ENCODE measurements at regions not wholly inside any gene's neighbourhood (a gene's known extent, or its start where the extent isn't known, plus 50 kb on each side); places are given as distances from the start of the nearest gene placed in this dataset.

GRCh38 chr2:104755026-104755878 is 98.7 kb upstream of the POU3F3 start:
- H3K9me3 Mint-ChIP-seq: peaks cover 8% of the 10 kb centered on the region
- no peak overlapping the region for H3K4me3 ChIP-seq (ENCODE audit: low read length)
- peaks cover 11% of the 10 kb centered on the region for H3K4me1 ChIP-seq (ENCODE audit: control insufficient read depth, insufficient read depth, low read length)
- H3K36me3 ChIP-seq (ENCODE audit: control insufficient read depth, insufficient read depth, low read length): no peaks in the 10 kb centered on the region
- no peaks in the 10 kb centered on the region for H3K36me3 Mint-ChIP-seq (ENCODE audit: low read depth)
- peaks cover 11% of the 10 kb centered on the region for H3K27me3 Mint-ChIP-seq (ENCODE audit: insufficient read depth)
- no peak overlapping the region for H3K27ac ChIP-seq (ENCODE audit: low read depth, low read length)
- no peak for TF ChIP-seq CTCF (conservative IDR thresholded peaks at IDR 0.05)
- H3K9ac ChIP-seq (ENCODE audit: extremely low read depth, low read length, poor library complexity, severe bottlenecking): no peak overlapping the region
- DNase-seq: no peak
- H3K9me3 ChIP-seq (ENCODE audit: control insufficient read depth, low read length): peaks cover 10% of the 10 kb centered on the region
- WGBS, 2 experiments (ENCODE audit: insufficient coverage in 1 of 2, insufficient read length in 1 of 2): 92 to 95% methylated on average over 24 to 26 of the region's 26 CpGs
- no peak overlapping the region for H3K27ac Mint-ChIP-seq
- peaks cover 19% of the 10 kb centered on the region for H3K4me1 Mint-ChIP-seq
- H3K27me3 ChIP-seq (ENCODE audit: control insufficient read depth, insufficient read depth, low read length, poor library complexity, severe bottlenecking): no peaks in the 10 kb centered on the region
- no peak overlapping the region for H3K4me3 Mint-ChIP-seq

GRCh38 chr2:104756118-104756517 is 97.8 kb upstream of the POU3F3 start:
- H3K4me1 ChIP-seq (ENCODE audit: control insufficient read depth, insufficient read depth, low read length): peaks cover 11% of the 10 kb centered on the region
- no peak for DNase-seq
- Mint-ChIP-seq H3K9me3 (peaks cover 8% of the 10 kb centered on the region), H3K27ac (no peak overlapping the region), H3K4me1 (peaks cover 19% of the 10 kb centered on the region), H3K36me3 (ENCODE audit: low read depth) (no peaks in the 10 kb centered on the region), H3K27me3 (ENCODE audit: insufficient read depth) (peaks cover 11% of the 10 kb centered on the region), H3K4me3 (no peak overlapping the region)
- no peaks in the 10 kb centered on the region for H3K27me3 ChIP-seq (ENCODE audit: control insufficient read depth, insufficient read depth, low read length, poor library complexity, severe bottlenecking)
- no peak overlapping the region for H3K4me3 ChIP-seq (ENCODE audit: low read length)
- WGBS, 2 experiments (ENCODE audit: insufficient coverage in 1 of 2, insufficient read length in 1 of 2): 94 to 97% methylated on average over 5 to 7 of the region's 7 CpGs
- no peaks in the 10 kb centered on the region for H3K36me3 ChIP-seq (ENCODE audit: control insufficient read depth, insufficient read depth, low read length)
- TF ChIP-seq CTCF (conservative IDR thresholded peaks at IDR 0.05): no peak
- no peak overlapping the region for H3K27ac ChIP-seq (ENCODE audit: low read depth, low read length)
- H3K9ac ChIP-seq (ENCODE audit: extremely low read depth, low read length, poor library complexity, severe bottlenecking): no peak overlapping the region
- peaks cover 10% of the 10 kb centered on the region for H3K9me3 ChIP-seq (ENCODE audit: control insufficient read depth, low read length)

- whole genome bisulfite sequencing, 2 experiments (ENCODE audit: insufficient coverage in 1 of 2, insufficient read length in 1 of 2): 84 to 100% methylated on average over 1 to 5 of the region's 5 CpGs
- Mint-ChIP-seq H3K36me3 (ENCODE audit: low read depth) (no peaks in the 10 kb centered on the region), H3K27me3 (ENCODE audit: insufficient read depth) (peaks cover 11% of the 10 kb centered on the region), H3K9me3 (peaks cover 8% of the 10 kb centered on the region), H3K27ac (no peak overlapping the region), H3K4me3 (no peak overlapping the region), H3K4me1 (peaks cover 19% of the 10 kb centered on the region)
- H3K9ac ChIP-seq (ENCODE audit: extremely low read depth, low read length, poor library complexity, severe bottlenecking): no peak overlapping the region
- H3K27ac ChIP-seq (ENCODE audit: low read depth, low read length): no peak overlapping the region
- no peak overlapping the region for H3K4me3 ChIP-seq (ENCODE audit: low read length)
- H3K9me3 ChIP-seq (ENCODE audit: control insufficient read depth, low read length): peaks cover 10% of the 10 kb centered on the region
- peaks cover 11% of the 10 kb centered on the region for H3K4me1 ChIP-seq (ENCODE audit: control insufficient read depth, insufficient read depth, low read length)
- no peak for DNase-seq
- H3K27me3 ChIP-seq (ENCODE audit: control insufficient read depth, insufficient read depth, low read length, poor library complexity, severe bottlenecking): no peaks in the 10 kb centered on the region
- TF ChIP-seq CTCF (conservative IDR thresholded peaks at IDR 0.05): no peak
- H3K36me3 ChIP-seq (ENCODE audit: control insufficient read depth, insufficient read depth, low read length): no peaks in the 10 kb centered on the region
These were observed 96.9 kb upstream of the POU3F3 start for GRCh38 chr2:104757056-104757455.
